ENCODE measurements at regions not wholly inside any gene's neighbourhood (a gene's known extent, or its start where the extent isn't known, plus 50 kb on each side); places are given as distances from the start of the nearest gene placed in this dataset.

GRCh38 chr6:169082817-169083507 lies 170.7 kb downstream of the THBS2 start:
- H3K9me3 Mint-ChIP-seq, result no peaks in the 10 kb centered on the region
- no peaks in the 10 kb centered on the region for H3K27me3 Mint-ChIP-seq
- no peaks in the 10 kb centered on the region for H3K4me1 Mint-ChIP-seq
- H3K4me3 Mint-ChIP-seq, result no peak overlapping the region
- H3K27ac Mint-ChIP-seq (ENCODE audit: low read depth), result no peak overlapping the region
- H3K36me3 Mint-ChIP-seq (ENCODE audit: insufficient read depth), result no peaks in the 10 kb centered on the region
- no peak for DNase-seq (ENCODE audit: low spot score in 2 of 2)
- no peak for ATAC-seq (replicated peaks; ENCODE audit: extremely low read depth, poor library complexity, severe bottlenecking)

DNA sequence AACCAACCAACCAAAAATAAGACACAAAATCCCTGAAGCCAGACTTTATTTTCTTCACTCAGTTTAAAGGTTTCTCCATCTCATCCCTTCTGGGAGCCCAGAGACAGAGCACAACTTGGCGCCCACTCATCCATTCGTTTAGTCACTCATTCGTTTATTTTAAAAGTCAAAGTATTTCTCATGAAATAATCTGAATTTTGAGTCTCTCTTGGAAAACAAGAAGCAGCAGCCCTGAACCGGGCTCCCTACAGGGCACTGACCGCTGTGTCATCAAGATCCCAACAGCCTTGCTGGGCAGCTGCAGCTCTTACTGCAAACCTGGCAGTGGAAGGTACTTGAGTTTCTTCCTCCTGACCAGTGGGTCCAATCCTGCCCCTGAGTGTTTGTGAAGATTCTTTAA lies 171.6 kb downstream of the THBS2 start:
- Mint-ChIP-seq H3K36me3 (ENCODE audit: insufficient read depth) (no peaks in the 10 kb centered on the region), H3K4me1 (no peaks in the 10 kb centered on the region), H3K9me3 (no peaks in the 10 kb centered on the region), H3K4me3 (no peak overlapping the region), H3K27me3 (peaks cover 4% of the 10 kb centered on the region), H3K27ac (ENCODE audit: low read depth) (no peak overlapping the region)
- DNase-seq (ENCODE audit: low spot score in 2 of 2) (no peak), ATAC-seq (replicated peaks; ENCODE audit: extremely low read depth, poor library complexity, severe bottlenecking) (no peak)

- DNase-seq (ENCODE audit: low spot score in 2 of 2) (no peak), ATAC-seq (replicated peaks; ENCODE audit: extremely low read depth, poor library complexity, severe bottlenecking) (no peak)
- Mint-ChIP-seq H3K36me3 (ENCODE audit: insufficient read depth) (no peaks in the 10 kb centered on the region), H3K9me3 (no peaks in the 10 kb centered on the region), H3K4me3 (no peak overlapping the region), H3K4me1 (no peaks in the 10 kb centered on the region), H3K27ac (ENCODE audit: low read depth) (no peak overlapping the region), H3K27me3 (peaks cover 12% of the 10 kb centered on the region)
These were observed 172.4 kb downstream of the THBS2 start for GRCh38 chr6:169081248-169081647.

DNA sequence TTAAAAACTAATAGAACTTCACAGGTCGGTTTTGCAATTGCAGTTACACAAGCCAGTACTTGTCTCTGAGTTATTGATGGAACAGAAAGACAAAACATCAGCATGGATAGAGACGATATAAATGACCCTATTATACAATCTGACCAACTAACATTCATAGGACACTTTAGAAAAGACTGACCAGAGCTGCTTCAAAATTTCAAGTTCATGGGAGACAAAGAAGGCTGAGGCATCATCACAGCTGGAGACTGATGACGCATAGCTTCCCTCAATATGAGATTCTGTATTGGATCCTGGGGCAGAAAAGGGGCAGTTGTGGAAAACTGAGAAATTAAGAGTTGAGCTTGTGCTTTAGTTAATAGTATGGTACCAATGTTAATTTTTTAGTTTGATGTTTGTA lies 174.0 kb downstream of the THBS2 start:
- no peaks in the 10 kb centered on the region for H3K9me3 Mint-ChIP-seq
- no peaks in the 10 kb centered on the region for H3K36me3 Mint-ChIP-seq (ENCODE audit: insufficient read depth)
- no peak overlapping the region for H3K27ac Mint-ChIP-seq (ENCODE audit: low read depth)
- ATAC-seq (replicated peaks; ENCODE audit: extremely low read depth, poor library complexity, severe bottlenecking), result no peak
- no peak overlapping the region for H3K4me3 Mint-ChIP-seq
- no peak for DNase-seq (ENCODE audit: low spot score in 2 of 2)
- peaks cover 28% of the 10 kb centered on the region for H3K27me3 Mint-ChIP-seq
- no peaks in the 10 kb centered on the region for H3K4me1 Mint-ChIP-seq

GRCh38 chr6:169078399-169079145 lies 175.1 kb downstream of the THBS2 start:
- DNase-seq (ENCODE audit: low spot score in 2 of 2) (no peak), ATAC-seq (replicated peaks; ENCODE audit: extremely low read depth, poor library complexity, severe bottlenecking) (no peak)
- no peaks in the 10 kb centered on the region for H3K36me3 Mint-ChIP-seq (ENCODE audit: insufficient read depth)
- no peaks in the 10 kb centered on the region for H3K9me3 Mint-ChIP-seq
- no peaks in the 10 kb centered on the region for H3K4me1 Mint-ChIP-seq
- H3K27me3 Mint-ChIP-seq, result peaks cover 33% of the 10 kb centered on the region
- H3K4me3 Mint-ChIP-seq, result no peak overlapping the region
- H3K27ac Mint-ChIP-seq (ENCODE audit: low read depth), result no peak overlapping the region

DNA sequence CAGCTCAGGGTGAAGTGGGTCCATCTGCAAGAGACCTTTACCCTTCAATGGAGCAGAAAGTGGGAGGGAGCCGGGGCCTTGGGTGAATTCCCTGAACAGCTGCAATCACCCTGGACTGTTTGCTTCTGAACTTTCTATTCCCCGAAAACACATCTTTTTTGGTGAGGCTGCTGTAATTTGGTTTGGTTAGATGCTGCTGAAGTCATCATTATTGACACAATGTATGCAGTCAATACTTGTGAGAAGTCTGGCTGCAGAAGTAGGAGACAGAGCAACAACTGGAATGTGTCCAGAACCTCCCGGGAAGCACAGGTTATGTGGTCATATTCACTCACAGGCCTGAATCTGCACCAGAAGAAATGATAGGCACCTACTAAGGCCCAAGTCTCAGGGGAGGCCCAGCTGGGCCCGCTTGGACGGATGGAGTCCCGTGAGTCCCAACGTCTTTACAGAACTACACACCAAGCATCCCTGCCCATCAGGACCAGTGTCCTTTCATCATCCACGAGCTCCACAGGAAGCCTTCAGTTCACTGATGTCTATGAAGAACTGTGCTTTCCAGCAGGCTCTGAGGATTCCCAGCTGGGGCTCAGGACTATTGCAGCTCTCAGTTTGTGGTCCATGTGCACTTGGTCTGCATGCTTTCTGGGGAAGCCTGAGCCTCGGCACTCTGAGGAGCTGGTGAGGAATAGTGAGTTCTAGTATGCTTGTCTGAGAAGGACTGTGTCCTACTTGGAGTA lies 177.6 kb downstream of the THBS2 start:
- no peak overlapping the region for H3K4me3 Mint-ChIP-seq
- H3K36me3 Mint-ChIP-seq (ENCODE audit: insufficient read depth), result no peaks in the 10 kb centered on the region
- DNase-seq (ENCODE audit: low spot score in 2 of 2) (no peak), ATAC-seq (replicated peaks; ENCODE audit: extremely low read depth, poor library complexity, severe bottlenecking) (no peak)
- no peak overlapping the region for H3K27ac Mint-ChIP-seq (ENCODE audit: low read depth)
- H3K9me3 Mint-ChIP-seq, result no peaks in the 10 kb centered on the region
- no peaks in the 10 kb centered on the region for H3K4me1 Mint-ChIP-seq
- peaks cover 55% of the 10 kb centered on the region for H3K27me3 Mint-ChIP-seq

- no peak for DNase-seq (ENCODE audit: low spot score in 2 of 2)
These were observed 178.3 kb downstream of the THBS2 start for GRCh38 chr6:169075211-169075914.

DNA sequence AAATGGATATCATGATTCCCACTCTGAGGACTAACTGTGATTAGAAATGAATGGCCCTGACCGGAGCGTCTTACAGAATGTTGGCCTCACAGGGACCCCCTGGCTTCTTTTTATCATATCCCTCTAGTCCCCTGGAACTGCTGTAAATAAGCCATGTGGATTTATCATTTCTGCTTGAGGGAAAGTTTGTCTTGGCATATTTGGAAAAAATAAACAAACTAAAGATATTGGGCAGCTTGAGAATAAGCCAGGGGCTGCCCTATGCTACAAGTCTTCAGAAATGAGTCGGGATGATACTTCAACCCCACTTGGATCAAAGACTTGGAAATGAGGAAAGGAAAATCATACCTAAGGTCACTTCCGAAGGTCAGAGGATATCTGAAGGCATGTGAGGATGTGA lies 179.1 kb downstream of the THBS2 start:
- H3K9me3 Mint-ChIP-seq, result no peaks in the 10 kb centered on the region

More at GRCh38 chr6:169075211-169075914, 178.3 kb downstream of the THBS2 start:
- no peak overlapping the region for H3K27ac Mint-ChIP-seq (ENCODE audit: low read depth)
- no peaks in the 10 kb centered on the region for H3K9me3 Mint-ChIP-seq
- no peak overlapping the region for H3K4me3 Mint-ChIP-seq
- H3K36me3 Mint-ChIP-seq (ENCODE audit: insufficient read depth), result no peaks in the 10 kb centered on the region
- no peaks in the 10 kb centered on the region for H3K4me1 Mint-ChIP-seq
- ATAC-seq (replicated peaks; ENCODE audit: extremely low read depth, poor library complexity, severe bottlenecking), result no peak
- H3K27me3 Mint-ChIP-seq, result peaks cover 59% of the 10 kb centered on the region

GRCh38 chr6:169073311-169073710 lies 180.3 kb downstream of the THBS2 start:
- no peak overlapping the region for H3K4me3 Mint-ChIP-seq

More for the DNA sequence above, 179.1 kb downstream of the THBS2 start:
- Mint-ChIP-seq H3K4me3 (no peak overlapping the region), H3K27me3 (peaks cover 67% of the 10 kb centered on the region), H3K4me1 (no peaks in the 10 kb centered on the region), H3K27ac (ENCODE audit: low read depth) (no peak overlapping the region), H3K36me3 (ENCODE audit: insufficient read depth) (no peaks in the 10 kb centered on the region)
- DNase-seq (ENCODE audit: low spot score in 2 of 2) (no peak), ATAC-seq (replicated peaks; ENCODE audit: extremely low read depth, poor library complexity, severe bottlenecking) (no peak)

DNA sequence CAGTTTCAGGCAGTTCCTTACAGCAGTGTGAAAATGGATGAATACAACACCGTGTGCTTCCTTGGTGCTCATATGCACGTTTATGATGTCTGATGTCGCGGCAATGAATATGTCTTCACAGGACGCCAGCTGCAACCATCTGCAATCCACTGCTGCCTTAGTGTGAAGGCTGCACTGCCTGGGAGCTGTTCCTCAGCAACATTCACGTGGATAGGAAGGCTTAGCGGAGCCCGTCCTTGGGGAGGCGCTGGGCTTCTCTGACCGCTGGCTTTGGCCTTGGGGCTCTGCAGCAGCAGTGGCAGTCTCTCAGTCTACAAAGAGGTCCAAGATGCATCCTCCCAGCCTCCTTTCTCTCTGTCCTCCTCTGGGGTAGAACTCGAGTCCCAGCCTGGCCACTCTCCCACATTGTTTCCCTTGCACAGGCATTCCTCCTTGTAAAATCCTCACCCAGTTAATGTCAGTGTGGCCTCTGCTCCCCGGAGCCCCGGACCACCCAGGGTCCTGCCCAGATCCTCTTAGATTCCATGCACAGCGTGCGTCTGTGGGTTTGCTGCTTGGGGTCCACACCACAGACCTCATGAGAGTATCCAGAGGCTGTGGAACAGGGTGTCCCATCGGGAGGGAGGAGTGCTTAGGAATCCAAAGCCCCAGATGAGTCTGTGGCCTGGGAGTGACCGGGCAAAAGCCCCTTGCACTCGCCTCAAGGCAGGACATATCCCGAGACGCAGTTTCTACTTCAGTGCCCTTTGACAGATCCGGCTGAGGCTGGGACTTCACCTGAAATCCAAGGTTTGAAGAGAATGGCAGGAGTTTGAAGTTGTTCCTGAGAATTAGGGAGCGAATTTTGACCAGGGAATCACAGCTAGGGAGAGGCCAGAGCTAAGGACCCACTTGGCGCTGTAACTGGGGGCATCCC lies 181.3 kb downstream of the THBS2 start:
- no peak overlapping the region for H3K4me3 Mint-ChIP-seq
- DNase-seq (ENCODE audit: low spot score in 2 of 2) (no peak), ATAC-seq (replicated peaks; ENCODE audit: extremely low read depth, poor library complexity, severe bottlenecking) (no peak)
- H3K27ac Mint-ChIP-seq (ENCODE audit: low read depth), result no peak overlapping the region
- H3K36me3 Mint-ChIP-seq (ENCODE audit: insufficient read depth), result no peaks in the 10 kb centered on the region
- H3K9me3 Mint-ChIP-seq, result peaks cover 2% of the 10 kb centered on the region
- peaks cover 66% of the 10 kb centered on the region for H3K27me3 Mint-ChIP-seq
- H3K4me1 Mint-ChIP-seq, result no peaks in the 10 kb centered on the region

More at GRCh38 chr6:169073311-169073710, 180.3 kb downstream of the THBS2 start:
- no peaks in the 10 kb centered on the region for H3K36me3 Mint-ChIP-seq (ENCODE audit: insufficient read depth)
- H3K27me3 Mint-ChIP-seq, result peaks cover 67% of the 10 kb centered on the region
- H3K9me3 Mint-ChIP-seq, result no peaks in the 10 kb centered on the region
- no peak for ATAC-seq (replicated peaks; ENCODE audit: extremely low read depth, poor library complexity, severe bottlenecking)
- H3K4me1 Mint-ChIP-seq, result no peaks in the 10 kb centered on the region
- no peak overlapping the region for H3K27ac Mint-ChIP-seq (ENCODE audit: low read depth)
- no peak for DNase-seq (ENCODE audit: low spot score in 2 of 2)

GRCh38 chr6:169071394-169071793 lies 182.3 kb downstream of the THBS2 start:
- Mint-ChIP-seq H3K27ac (ENCODE audit: low read depth) (no peak overlapping the region), H3K4me1 (no peaks in the 10 kb centered on the region), H3K36me3 (ENCODE audit: insufficient read depth) (no peaks in the 10 kb centered on the region), H3K9me3 (peaks cover 5% of the 10 kb centered on the region), H3K4me3 (no peak overlapping the region), H3K27me3 (peaks cover 66% of the 10 kb centered on the region)
- DNase-seq (ENCODE audit: low spot score in 2 of 2) (no peak), ATAC-seq (replicated peaks; ENCODE audit: extremely low read depth, poor library complexity, severe bottlenecking) (no peak)

Measured in central memory CD8-positive, alpha-beta T cell (primary cell).